ENCODE measurements at regions not wholly inside any gene's neighbourhood (a gene's known extent, or its start where the extent isn't known, plus 50 kb on each side); places are given as distances from the start of the nearest gene placed in this dataset.

DNA sequence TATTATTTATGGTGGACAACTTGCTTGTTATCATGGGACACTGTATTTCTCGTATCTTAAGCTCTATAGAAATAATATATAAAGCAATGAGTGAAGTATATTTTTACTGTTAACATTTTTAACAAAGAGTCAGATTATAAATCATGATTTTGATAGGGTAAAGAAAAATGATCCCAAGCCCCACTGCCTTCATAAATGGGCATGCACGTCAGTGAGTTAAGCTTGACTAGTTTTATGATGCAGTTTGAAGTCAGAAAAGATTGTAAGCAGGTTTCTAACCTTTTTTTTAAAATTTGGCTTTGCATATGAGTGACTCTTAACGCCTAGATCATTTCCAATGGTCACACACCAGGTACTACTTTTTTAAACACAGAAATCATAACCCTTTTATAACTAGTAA, 152.8 kb downstream of the GNAT3 start:
- CTCF ChIA-PET, result interaction anchor here (0.9 kb wide), 1 partner anchor 33 kb away, joined by 6 read pairs; no protein-coding TSS in a partner anchor
- Mint-ChIP-seq H3K27me3 (ENCODE audit: low read depth) (no peaks in the 10 kb centered on the region), H3K4me1 (no peaks in the 10 kb centered on the region), H3K4me3 (no peak overlapping the region), H3K36me3 (no peaks in the 10 kb centered on the region), H3K9me3 (no peaks in the 10 kb centered on the region), H3K27ac (no peak overlapping the region)
- TF ChIP-seq ZBTB21 (CRISPR knock-in tag; IDR thresholded peaks at IDR 0.05; ENCODE audit: borderline replicate concordance) (no peak), RORB (CRISPR knock-in tag; IDR thresholded peaks at IDR 0.05) (no peak), ERG (CRISPR knock-in tag; IDR thresholded peaks at IDR 0.05) (no peak), ESRRA (CRISPR knock-in tag; IDR thresholded peaks at IDR 0.05; ENCODE audit: borderline replicate concordance) (no peak), MLX (CRISPR knock-in tag; IDR thresholded peaks at IDR 0.05) (no peak), NFE2L1 (CRISPR knock-in tag; IDR thresholded peaks at IDR 0.05) (no peak), NR3C1 (CRISPR knock-in tag; conservative IDR thresholded peaks at IDR 0.05; ENCODE audit: low read depth) (no peak), IRF2 (CRISPR knock-in tag; IDR thresholded peaks at IDR 0.05; ENCODE audit: borderline replicate concordance, low read depth) (no peak)
- DNase-seq (ENCODE audit: low spot score) (no peak), ATAC-seq (no peak)
- POLR2A ChIA-PET, result no interaction called here

DNA sequence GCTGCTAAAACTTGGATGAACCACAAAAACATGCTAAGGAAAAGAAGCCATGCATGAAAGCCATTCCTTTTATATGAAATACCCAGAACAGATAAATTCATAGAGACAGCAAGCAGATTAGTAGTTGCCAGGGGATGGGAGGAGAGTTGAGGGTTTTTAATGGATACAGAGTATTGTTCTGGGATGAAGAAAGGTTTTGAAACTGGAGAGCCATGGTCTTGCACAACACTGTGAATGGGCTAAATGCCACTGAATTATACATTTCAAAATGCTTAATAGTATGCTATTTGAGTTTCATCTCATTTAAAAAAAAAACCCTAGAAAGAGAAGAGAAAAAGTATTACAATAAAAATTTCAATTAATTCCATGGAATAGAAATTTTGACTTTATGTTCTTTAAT, 154.3 kb downstream of the GNAT3 start:
- H3K9me3 Mint-ChIP-seq, result no peaks in the 10 kb centered on the region
- no peaks in the 10 kb centered on the region for H3K27me3 Mint-ChIP-seq (ENCODE audit: low read depth)
- no peak overlapping the region for H3K27ac Mint-ChIP-seq
- no peaks in the 10 kb centered on the region for H3K36me3 Mint-ChIP-seq
- ChIA-PET CTCF (no interaction called here), POLR2A (no interaction called here)
- no peaks in the 10 kb centered on the region for H3K4me1 Mint-ChIP-seq
- no peak overlapping the region for H3K4me3 Mint-ChIP-seq
- no peak for DNase-seq (ENCODE audit: low spot score)
- ATAC-seq, result no peak
- TF ChIP-seq, protein P1, sequence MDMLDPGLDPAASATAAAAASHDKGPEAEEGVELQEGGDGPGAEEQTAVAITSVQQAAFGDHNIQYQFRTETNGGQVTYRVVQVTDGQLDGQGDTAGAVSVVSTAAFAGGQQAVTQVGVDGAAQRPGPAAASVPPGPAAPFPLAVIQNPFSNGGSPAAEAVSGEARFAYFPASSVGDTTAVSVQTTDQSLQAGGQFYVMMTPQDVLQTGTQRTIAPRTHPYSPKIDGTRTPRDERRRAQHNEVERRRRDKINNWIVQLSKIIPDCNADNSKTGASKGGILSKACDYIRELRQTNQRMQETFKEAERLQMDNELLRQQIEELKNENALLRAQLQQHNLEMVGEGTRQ (CRISPR knock-in tag; IDR thresholded peaks at IDR 0.05), result no peak
- TF ChIP-seq, protein P2, sequence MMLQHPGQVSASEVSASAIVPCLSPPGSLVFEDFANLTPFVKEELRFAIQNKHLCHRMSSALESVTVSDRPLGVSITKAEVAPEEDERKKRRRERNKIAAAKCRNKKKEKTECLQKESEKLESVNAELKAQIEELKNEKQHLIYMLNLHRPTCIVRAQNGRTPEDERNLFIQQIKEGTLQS (CRISPR knock-in tag; conservative IDR thresholded peaks at IDR 0.05), result no peak
- TF ChIP-seq ATF1 (CRISPR knock-in tag; IDR thresholded peaks at IDR 0.05), result no peak
- TF ChIP-seq JUN (CRISPR knock-in tag; IDR thresholded peaks at IDR 0.05), result no peak
- no peak for TF ChIP-seq ELF4 (CRISPR knock-in tag; IDR thresholded peaks at IDR 0.05; ENCODE audit: low read depth)
- TF ChIP-seq NR1H2 (CRISPR knock-in tag; IDR thresholded peaks at IDR 0.05), result no peak
- TF ChIP-seq, protein P3, sequence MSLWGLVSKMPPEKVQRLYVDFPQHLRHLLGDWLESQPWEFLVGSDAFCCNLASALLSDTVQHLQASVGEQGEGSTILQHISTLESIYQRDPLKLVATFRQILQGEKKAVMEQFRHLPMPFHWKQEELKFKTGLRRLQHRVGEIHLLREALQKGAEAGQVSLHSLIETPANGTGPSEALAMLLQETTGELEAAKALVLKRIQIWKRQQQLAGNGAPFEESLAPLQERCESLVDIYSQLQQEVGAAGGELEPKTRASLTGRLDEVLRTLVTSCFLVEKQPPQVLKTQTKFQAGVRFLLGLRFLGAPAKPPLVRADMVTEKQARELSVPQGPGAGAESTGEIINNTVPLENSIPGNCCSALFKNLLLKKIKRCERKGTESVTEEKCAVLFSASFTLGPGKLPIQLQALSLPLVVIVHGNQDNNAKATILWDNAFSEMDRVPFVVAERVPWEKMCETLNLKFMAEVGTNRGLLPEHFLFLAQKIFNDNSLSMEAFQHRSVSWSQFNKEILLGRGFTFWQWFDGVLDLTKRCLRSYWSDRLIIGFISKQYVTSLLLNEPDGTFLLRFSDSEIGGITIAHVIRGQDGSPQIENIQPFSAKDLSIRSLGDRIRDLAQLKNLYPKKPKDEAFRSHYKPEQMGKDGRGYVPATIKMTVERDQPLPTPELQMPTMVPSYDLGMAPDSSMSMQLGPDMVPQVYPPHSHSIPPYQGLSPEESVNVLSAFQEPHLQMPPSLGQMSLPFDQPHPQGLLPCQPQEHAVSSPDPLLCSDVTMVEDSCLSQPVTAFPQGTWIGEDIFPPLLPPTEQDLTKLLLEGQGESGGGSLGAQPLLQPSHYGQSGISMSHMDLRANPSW (CRISPR knock-in tag; conservative IDR thresholded peaks at IDR 0.05; ENCODE audit: low read depth), result no peak
- TF ChIP-seq, protein P4, sequence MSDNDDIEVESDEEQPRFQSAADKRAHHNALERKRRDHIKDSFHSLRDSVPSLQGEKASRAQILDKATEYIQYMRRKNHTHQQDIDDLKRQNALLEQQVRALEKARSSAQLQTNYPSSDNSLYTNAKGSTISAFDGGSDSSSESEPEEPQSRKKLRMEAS (CRISPR knock-in tag; IDR thresholded peaks at IDR 0.05), result no peak
- TF ChIP-seq ZNF219 (CRISPR knock-in tag; IDR thresholded peaks at IDR 0.05; ENCODE audit: borderline replicate concordance), result no peak
- TF ChIP-seq, protein P5, sequence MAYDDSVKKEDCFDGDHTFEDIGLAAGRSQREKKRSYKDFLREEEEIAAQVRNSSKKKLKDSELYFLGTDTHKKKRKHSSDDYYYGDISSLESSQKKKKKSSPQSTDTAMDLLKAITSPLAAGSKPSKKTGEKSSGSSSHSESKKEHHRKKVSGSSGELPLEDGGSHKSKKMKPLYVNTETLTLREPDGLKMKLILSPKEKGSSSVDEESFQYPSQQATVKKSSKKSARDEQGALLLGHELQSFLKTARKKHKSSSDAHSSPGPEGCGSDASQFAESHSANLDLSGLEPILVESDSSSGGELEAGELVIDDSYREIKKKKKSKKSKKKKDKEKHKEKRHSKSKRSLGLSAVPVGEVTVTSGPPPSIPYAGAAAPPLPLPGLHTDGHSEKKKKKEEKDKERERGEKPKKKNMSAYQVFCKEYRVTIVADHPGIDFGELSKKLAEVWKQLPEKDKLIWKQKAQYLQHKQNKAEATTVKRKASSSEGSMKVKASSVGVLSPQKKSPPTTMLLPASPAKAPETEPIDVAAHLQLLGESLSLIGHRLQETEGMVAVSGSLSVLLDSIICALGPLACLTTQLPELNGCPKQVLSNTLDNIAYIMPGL (CRISPR knock-in tag; IDR thresholded peaks at IDR 0.05), result no peak
- no peak for TF ChIP-seq ZNF671 (CRISPR knock-in tag; IDR thresholded peaks at IDR 0.05)
- TF ChIP-seq AR (CRISPR knock-in tag; IDR thresholded peaks at IDR 0.05), result no peak

Data from WTC11 (cell line).